Activated T-helper 1 cell treated with anti-CD3 and anti-CD28 coated beads, Interleukin-12 subunit alpha, Interleukin-12 subunit beta, Interleukin-2, Interleukin-4 antibody, amounts not matched to agents 30 ng/mL and 10 ng/mL and 1 ng/mL, durations not matched to agents 14 hours and 24 hours and 36 hours (primary cell): ENCODE measurements at regions not wholly inside any gene's neighbourhood (a gene's known extent, or its start where the extent isn't known, plus 50 kb on each side); places are given as distances from the start of the nearest gene placed in this dataset.

Experiments
- DNase-seq: peaks from one replicate; pipeline ENCODE4 v3.0.0; 2021; ENCODE audit warnings: low spot score
- H3K27ac Mint-ChIP-seq: one replicate; pipeline ENCODE4 v1.8.0; 2021; ENCODE audit warnings: mild to moderate bottlenecking, mixed read lengths
- H3K27me3 Mint-ChIP-seq: one replicate; pipeline ENCODE4 v1.8.0; 2022; ENCODE audit warnings: mild to moderate bottlenecking, moderate library complexity, mixed read lengths; ENCODE audit not compliant: insufficient read depth
- H3K36me3 Mint-ChIP-seq: one replicate; pipeline ENCODE4 v1.8.0; 2021; ENCODE audit warnings: low read depth, mixed read lengths
- H3K4me1 Mint-ChIP-seq: one replicate; pipeline ENCODE4 v1.8.0; 2021; ENCODE audit warnings: low read depth, mixed read lengths
- H3K4me3 Mint-ChIP-seq: one replicate; pipeline ENCODE4 v1.8.0; 2021; ENCODE audit warnings: mild to moderate bottlenecking, moderate library complexity, mixed read lengths
- H3K9me3 Mint-ChIP-seq: one replicate; pipeline ENCODE4 v1.8.0; 2021; ENCODE audit warnings: mixed read lengths
- intact Hi-C: fragments of 100-400 bp; cut with micrococcal nuclease; formaldehyde crosslinking; loops from one replicate; pipeline ENCODE4 v1.15.1; 2024

DNA sequence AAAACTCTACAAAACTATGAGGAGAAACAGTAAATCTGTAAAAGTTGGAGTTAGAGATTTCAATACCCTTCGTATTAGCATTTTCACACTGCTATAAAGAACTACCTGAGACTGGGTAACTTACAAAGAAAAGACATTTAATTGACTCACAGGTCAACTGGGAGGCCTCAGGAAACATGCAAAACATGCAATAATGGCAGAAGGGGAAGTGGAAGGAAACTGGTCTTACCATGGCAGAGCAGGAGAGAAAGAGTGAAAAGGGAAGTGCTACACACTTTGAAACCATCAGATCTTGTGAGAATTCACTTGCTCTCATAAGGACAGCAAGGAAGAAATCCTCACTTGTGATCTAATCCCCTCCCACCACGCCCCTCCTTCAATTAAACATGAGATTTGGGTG lies 949.9 kb downstream of the TECRL start:
- Mint-ChIP-seq H3K27me3 (no peaks in the 10 kb centered on the region), H3K9me3 (peaks cover 15% of the 10 kb centered on the region), H3K4me3 (no peak overlapping the region), H3K36me3 (no peaks in the 10 kb centered on the region), H3K27ac (no peak overlapping the region), H3K4me1 (no peaks in the 10 kb centered on the region)
- intact Hi-C loops, result no loop called here
- DNase-seq, result no peak

- Mint-ChIP-seq H3K27ac (no peak overlapping the region), H3K9me3 (peaks cover 15% of the 10 kb centered on the region), H3K4me3 (no peak overlapping the region), H3K27me3 (no peaks in the 10 kb centered on the region), H3K36me3 (no peaks in the 10 kb centered on the region), H3K4me1 (no peaks in the 10 kb centered on the region)
- intact Hi-C loops, result no loop called here
- DNase-seq, result no peak
Measured at GRCh38 chr4:63458010-63458409, 951.2 kb downstream of the TECRL start.

DNA sequence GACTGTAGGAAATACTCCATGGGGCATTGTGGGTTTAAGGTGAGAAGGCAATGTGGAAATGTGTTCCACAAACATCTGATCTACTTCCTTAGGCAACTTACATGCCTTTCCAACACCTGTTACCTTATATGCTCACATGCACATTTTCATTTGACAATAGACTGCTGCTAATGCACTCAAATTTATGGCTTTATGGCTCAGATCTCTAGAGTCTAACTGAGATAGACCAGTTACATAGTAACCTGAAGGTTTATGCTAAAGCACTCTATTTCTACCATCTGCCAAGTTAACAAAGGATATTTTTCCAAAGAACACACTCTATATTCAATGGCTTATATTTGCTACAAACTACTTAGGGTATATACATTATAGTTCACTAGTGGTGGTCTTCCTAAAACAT lies 969.0 kb downstream of the TECRL start:
- intact Hi-C loops, result no loop called here
- no peaks in the 10 kb centered on the region for H3K36me3 Mint-ChIP-seq
- DNase-seq, result no peak
- no peak overlapping the region for H3K27ac Mint-ChIP-seq
- no peak overlapping the region for H3K4me3 Mint-ChIP-seq
- H3K27me3 Mint-ChIP-seq, result no peaks in the 10 kb centered on the region
- peaks cover 4% of the 10 kb centered on the region for H3K9me3 Mint-ChIP-seq
- H3K4me1 Mint-ChIP-seq, result no peaks in the 10 kb centered on the region

DNA sequence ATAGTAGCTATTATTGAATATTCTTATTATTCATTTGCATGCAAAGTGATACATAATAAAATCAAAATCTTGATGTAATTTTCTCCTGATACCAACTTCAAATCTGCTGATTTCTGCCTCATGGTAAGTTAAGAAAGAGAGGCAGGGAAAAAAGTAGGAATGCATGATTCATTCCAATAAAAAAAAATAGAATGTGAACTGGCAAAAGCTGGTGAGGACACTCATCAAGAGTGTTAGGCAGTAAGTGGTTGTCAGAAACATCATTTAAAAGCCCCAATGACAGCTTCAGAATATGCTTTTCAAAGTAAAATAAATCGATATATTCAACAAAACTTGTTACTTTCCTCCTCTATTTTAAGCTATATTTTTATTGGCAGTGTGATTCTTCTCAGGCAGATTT lies 979.1 kb downstream of the TECRL start:
- H3K27me3 Mint-ChIP-seq, result no peaks in the 10 kb centered on the region
- peaks cover 21% of the 10 kb centered on the region for H3K9me3 Mint-ChIP-seq
- no peak for DNase-seq
- intact Hi-C loops, result no loop called here
- H3K36me3 Mint-ChIP-seq, result no peaks in the 10 kb centered on the region
- no peak overlapping the region for H3K4me3 Mint-ChIP-seq
- H3K27ac Mint-ChIP-seq, result no peak overlapping the region
- no peaks in the 10 kb centered on the region for H3K4me1 Mint-ChIP-seq

DNA sequence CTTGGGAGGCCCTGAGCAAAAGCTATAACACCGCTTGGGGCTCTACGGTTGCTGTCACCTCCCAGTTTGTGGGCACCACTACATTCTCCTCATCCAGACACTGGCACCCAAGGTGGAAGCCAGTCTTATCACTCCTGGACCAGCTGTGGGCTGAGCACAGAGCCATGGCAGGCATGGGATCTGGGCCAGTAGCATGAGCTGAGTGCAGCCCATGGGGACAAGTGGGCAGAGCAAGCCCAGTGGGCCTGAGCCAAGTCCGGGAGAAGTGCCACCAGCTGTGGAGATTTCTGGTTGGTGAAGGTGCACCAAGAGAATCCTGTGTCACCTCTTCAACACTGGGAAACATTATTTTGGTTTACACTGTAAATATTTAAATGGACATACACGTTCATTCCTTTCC lies 1013.0 kb downstream of the TECRL start:
- intact Hi-C loops, result no loop called here
- Mint-ChIP-seq H3K27ac (no peak overlapping the region), H3K27me3 (no peaks in the 10 kb centered on the region), H3K9me3 (peaks cover 5% of the 10 kb centered on the region), H3K36me3 (no peaks in the 10 kb centered on the region), H3K4me1 (no peaks in the 10 kb centered on the region), H3K4me3 (no peak overlapping the region)
- no peak for DNase-seq

DNA sequence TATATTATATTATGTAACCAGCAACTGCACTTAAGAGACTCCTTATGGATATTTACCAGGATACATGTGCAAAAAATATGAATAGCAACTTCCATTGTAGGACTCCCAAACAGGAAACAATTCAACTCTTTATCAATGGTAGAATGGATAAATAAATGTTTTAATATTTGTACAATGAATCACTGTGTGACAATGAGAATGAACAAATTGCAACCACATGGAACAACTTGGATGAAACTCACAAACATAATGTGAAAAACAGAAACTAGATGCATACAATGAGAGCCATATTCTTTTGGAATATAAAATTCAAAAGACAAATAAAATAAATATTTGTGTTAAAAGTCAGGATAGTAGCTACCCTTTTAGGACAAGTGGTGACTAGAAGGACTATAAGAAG lies 1015.7 kb downstream of the TECRL start:
- no peak overlapping the region for H3K27ac Mint-ChIP-seq
- no peak for DNase-seq
- no peaks in the 10 kb centered on the region for H3K36me3 Mint-ChIP-seq
- no peaks in the 10 kb centered on the region for H3K9me3 Mint-ChIP-seq
- intact Hi-C loops, result no loop called here
- no peaks in the 10 kb centered on the region for H3K4me1 Mint-ChIP-seq
- H3K4me3 Mint-ChIP-seq, result no peak overlapping the region
- H3K27me3 Mint-ChIP-seq, result no peaks in the 10 kb centered on the region

GRCh38 chr4:63379750-63380522 lies 1029.3 kb downstream of the TECRL start:
- no peak overlapping the region for H3K4me3 Mint-ChIP-seq
- DNase-seq, result no peak
- H3K4me1 Mint-ChIP-seq, result no peaks in the 10 kb centered on the region
- H3K36me3 Mint-ChIP-seq, result no peaks in the 10 kb centered on the region
- no peak overlapping the region for H3K27ac Mint-ChIP-seq
- peaks cover 9% of the 10 kb centered on the region for H3K9me3 Mint-ChIP-seq
- H3K27me3 Mint-ChIP-seq, result no peaks in the 10 kb centered on the region
- intact Hi-C loops, result no loop called here

DNA sequence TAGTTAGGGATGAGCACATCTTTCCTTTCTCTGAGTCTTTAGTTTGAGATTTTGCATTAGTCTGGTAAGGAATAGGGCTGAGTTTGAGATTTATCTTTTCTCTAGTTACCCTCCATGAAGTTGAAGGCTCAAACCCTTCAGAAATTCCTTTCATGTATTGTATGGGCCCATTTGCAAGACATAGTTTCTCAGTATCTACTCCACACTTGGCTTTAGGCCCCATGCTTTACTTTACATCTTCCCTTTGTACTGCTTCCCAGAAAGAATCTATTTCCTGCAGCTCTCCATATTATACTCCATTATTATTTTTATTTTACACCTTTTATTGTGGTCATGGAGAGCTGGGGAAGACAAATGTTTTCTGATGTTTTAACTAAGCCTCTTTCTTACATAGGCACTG lies 1038.2 kb downstream of the TECRL start:
- intact Hi-C loops, result no loop called here
- no peaks in the 10 kb centered on the region for H3K4me1 Mint-ChIP-seq

DNA sequence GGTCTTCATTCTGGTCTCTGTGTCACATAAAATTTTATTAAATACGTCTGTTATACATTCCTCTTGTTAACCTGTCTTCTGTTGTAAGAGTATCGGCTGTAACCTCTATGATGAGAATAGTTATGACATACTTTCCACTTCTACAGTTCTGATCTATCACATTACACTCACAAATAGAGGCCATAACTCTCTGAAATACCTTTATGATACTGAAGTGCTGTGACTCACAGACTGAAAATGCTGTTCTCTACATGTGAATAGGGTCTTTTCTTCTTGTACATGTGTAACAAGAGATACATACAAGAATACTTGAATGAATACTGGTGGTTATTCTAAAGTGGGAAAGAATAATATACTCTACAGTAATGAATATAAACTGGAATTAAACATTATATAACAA lies 1047.6 kb downstream of the TECRL start:
- no peaks in the 10 kb centered on the region for H3K4me1 Mint-ChIP-seq
- peaks cover 11% of the 10 kb centered on the region for H3K9me3 Mint-ChIP-seq
- no peak for DNase-seq
- no peak overlapping the region for H3K4me3 Mint-ChIP-seq
- H3K36me3 Mint-ChIP-seq, result no peaks in the 10 kb centered on the region
- intact Hi-C loops, result no loop called here
- H3K27ac Mint-ChIP-seq, result no peak overlapping the region
- no peaks in the 10 kb centered on the region for H3K27me3 Mint-ChIP-seq

More for the DNA sequence above, 1038.2 kb downstream of the TECRL start:
- no peaks in the 10 kb centered on the region for H3K36me3 Mint-ChIP-seq
- H3K4me3 Mint-ChIP-seq, result no peak overlapping the region
- no peak overlapping the region for H3K27ac Mint-ChIP-seq
- no peak for DNase-seq
- H3K27me3 Mint-ChIP-seq, result no peaks in the 10 kb centered on the region
- peaks cover 9% of the 10 kb centered on the region for H3K9me3 Mint-ChIP-seq

DNA sequence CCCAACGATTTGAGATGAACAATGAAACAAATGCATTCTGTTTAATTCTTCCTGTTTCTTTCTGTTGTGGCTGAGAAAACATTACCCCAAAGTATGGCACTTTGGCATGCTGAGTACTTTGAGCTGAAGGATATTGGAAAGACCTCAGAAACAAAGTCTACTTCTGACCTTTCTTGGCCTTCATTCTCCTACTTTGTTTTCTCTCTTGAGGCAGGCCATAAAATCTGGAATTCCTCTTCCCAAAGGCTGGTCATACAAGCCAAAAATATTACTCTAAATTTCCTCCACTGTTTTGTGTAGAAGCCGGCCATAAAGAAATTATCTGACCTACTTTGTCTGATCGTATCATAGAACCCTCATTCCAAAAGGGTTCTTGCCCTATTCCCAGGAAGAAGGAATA lies 1048.2 kb downstream of the TECRL start:
- peaks cover 10% of the 10 kb centered on the region for H3K9me3 Mint-ChIP-seq
- H3K27ac Mint-ChIP-seq, result no peak overlapping the region
- intact Hi-C loops, result no loop called here
- no peak for DNase-seq
- no peak overlapping the region for H3K4me3 Mint-ChIP-seq
- H3K36me3 Mint-ChIP-seq, result no peaks in the 10 kb centered on the region
- no peaks in the 10 kb centered on the region for H3K27me3 Mint-ChIP-seq
- H3K4me1 Mint-ChIP-seq, result no peaks in the 10 kb centered on the region

- DNase-seq, result no peak
- Mint-ChIP-seq H3K27ac (no peak overlapping the region), H3K9me3 (peaks cover 50% of the 10 kb centered on the region), H3K4me3 (no peak overlapping the region), H3K4me1 (no peaks in the 10 kb centered on the region), H3K36me3 (no peaks in the 10 kb centered on the region), H3K27me3 (no peaks in the 10 kb centered on the region)
- intact Hi-C loops, result no loop called here
Measured at GRCh38 chr4:63349674-63350025, 1059.6 kb downstream of the TECRL start.

- Mint-ChIP-seq H3K27ac (no peak overlapping the region), H3K27me3 (no peaks in the 10 kb centered on the region), H3K36me3 (no peaks in the 10 kb centered on the region), H3K9me3 (peaks cover 44% of the 10 kb centered on the region), H3K4me3 (no peak overlapping the region), H3K4me1 (no peaks in the 10 kb centered on the region)
- DNase-seq, result no peak
- intact Hi-C loops, result no loop called here
Measured at GRCh38 chr4:63348735-63349673, 1060.2 kb downstream of the TECRL start.

- Mint-ChIP-seq H3K9me3 (peaks cover 14% of the 10 kb centered on the region), H3K27ac (no peak overlapping the region), H3K27me3 (no peaks in the 10 kb centered on the region), H3K36me3 (no peaks in the 10 kb centered on the region), H3K4me1 (no peaks in the 10 kb centered on the region), H3K4me3 (no peak overlapping the region)
- no peak for DNase-seq
- intact Hi-C loops, result no loop called here
Measured at GRCh38 chr4:63325140-63325539, 1084.1 kb downstream of the TECRL start.
